ENCODE measurements at regions not wholly inside any gene's neighbourhood (a gene's known extent, or its start where the extent isn't known, plus 50 kb on each side); places are given as distances from the start of the nearest gene placed in this dataset.
A peak's percentile ranks its signal among the peaks of the same experiment; 100 is the strongest.
"Not testable (repeated sequence)": the region's sequence is repeated elsewhere in the genome, so short reads cannot be mapped to it uniquely, and the experiment has no call there.

DNA sequence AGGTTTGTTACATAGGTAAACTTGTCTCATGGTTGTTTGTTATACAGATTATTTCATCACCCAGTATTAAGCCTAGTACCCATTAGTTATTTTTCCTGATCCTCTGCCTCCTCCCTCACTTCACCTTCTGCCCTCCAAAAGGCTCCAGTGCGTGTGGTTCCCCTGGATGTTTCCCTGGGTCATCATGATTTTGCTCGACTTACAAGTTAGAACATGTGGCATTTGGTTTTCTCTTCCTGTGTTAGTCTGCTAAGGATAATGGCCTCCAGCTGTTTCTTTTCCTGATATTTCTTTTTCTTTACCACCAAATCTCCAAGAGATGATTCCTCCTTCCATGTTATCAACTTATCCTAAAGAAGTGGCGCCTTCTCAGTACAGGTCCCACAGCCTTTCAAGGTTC is 543.1 kb upstream of the ADGRL3 start:
- no peak for DNase-seq (ENCODE audit: low read depth)
- Histone ChIP-seq H3K36me3 (ENCODE audit: control insufficient read depth, insufficient read depth, low read length) (no peaks in the 10 kb centered on the region), H3K27me3 (ENCODE audit: control insufficient read depth, insufficient read depth, low read length) (no peaks in the 10 kb centered on the region), H3K4me3 (ENCODE audit: low read depth, low read length) (no peak overlapping the region)
- TF ChIP-seq, protein P1, sequence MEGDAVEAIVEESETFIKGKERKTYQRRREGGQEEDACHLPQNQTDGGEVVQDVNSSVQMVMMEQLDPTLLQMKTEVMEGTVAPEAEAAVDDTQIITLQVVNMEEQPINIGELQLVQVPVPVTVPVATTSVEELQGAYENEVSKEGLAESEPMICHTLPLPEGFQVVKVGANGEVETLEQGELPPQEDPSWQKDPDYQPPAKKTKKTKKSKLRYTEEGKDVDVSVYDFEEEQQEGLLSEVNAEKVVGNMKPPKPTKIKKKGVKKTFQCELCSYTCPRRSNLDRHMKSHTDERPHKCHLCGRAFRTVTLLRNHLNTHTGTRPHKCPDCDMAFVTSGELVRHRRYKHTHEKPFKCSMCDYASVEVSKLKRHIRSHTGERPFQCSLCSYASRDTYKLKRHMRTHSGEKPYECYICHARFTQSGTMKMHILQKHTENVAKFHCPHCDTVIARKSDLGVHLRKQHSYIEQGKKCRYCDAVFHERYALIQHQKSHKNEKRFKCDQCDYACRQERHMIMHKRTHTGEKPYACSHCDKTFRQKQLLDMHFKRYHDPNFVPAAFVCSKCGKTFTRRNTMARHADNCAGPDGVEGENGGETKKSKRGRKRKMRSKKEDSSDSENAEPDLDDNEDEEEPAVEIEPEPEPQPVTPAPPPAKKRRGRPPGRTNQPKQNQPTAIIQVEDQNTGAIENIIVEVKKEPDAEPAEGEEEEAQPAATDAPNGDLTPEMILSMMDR (IDR thresholded peaks at IDR 0.05; ENCODE audit: insufficient read depth, low read length, poor library complexity, severe bottlenecking) = no peak

DNA sequence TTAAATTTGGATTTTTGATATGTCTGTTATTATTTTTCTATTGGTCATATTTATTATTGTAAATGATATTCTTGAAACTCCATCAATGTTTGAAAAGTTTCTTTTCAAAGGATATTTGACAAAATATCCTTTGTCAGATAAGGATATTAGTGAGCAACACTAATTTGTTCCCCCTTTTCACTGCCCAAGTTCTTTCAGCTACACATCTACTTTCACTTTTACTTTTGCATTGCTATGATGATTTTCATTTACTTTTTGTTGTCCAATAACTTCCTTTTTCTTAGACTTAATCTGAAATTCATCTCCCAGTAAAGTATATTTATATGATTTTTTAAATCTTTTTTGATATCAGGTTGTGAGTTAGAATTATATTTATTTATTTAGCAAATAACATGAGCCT is 542.3 kb upstream of the ADGRL3 start:
- Histone ChIP-seq H3K27me3 (ENCODE audit: control insufficient read depth, insufficient read depth, low read length) (no peaks in the 10 kb centered on the region), H3K36me3 (ENCODE audit: control insufficient read depth, insufficient read depth, low read length) (no peaks in the 10 kb centered on the region), H3K4me3 (ENCODE audit: low read depth, low read length) (no peak overlapping the region)
- DNase-seq (ENCODE audit: low read depth) = no peak
- TF ChIP-seq, protein P1 (IDR thresholded peaks at IDR 0.05; ENCODE audit: insufficient read depth, low read length, poor library complexity, severe bottlenecking) = no peak

DNA sequence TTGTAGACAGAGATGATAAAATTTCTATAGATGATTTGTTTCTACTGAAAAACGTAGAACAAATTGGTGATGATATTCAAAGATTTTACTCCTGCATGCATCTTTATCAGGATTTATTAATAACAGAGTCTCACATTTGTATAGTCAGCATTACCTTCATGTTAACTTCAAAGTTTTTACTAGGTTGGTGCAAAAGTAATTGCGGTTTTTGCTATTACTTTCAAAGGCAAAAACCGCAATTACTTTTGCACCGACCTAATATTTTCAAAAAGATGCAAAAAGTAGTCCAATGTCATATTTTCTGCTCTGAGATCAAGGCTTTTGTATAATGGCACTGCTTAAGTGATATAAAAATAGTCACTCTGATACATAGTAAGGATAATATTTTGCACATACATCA is 536.4 kb upstream of the ADGRL3 start:
- no peaks in the 10 kb centered on the region for H3K36me3 ChIP-seq (ENCODE audit: control insufficient read depth, insufficient read depth, low read length)
- H3K4me3 ChIP-seq (ENCODE audit: low read depth, low read length) = no peak overlapping the region
- no peak for DNase-seq (ENCODE audit: low read depth)
- TF ChIP-seq, protein P1 (IDR thresholded peaks at IDR 0.05; ENCODE audit: insufficient read depth, low read length, poor library complexity, severe bottlenecking) = no peak
- H3K27me3 ChIP-seq (ENCODE audit: control insufficient read depth, insufficient read depth, low read length) = no peaks in the 10 kb centered on the region

DNA sequence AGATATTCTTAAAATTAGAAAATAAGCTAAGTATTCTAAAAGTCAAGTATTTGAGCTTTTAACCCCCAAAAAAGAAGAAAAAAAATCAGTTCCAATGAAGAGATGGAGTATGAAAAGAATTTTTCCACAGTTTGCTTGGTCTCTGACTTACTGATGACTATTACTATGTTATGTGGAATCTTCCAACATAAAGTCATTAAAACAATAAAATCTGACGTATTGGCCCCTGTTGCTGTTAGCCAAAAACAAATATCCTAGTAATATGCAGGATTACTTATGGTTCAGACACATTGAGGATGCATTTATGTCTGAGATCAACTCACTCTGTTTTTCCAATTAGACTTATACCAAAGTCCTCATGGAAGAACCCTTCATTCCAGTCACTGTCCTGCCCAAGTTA is 517.2 kb upstream of the ADGRL3 start:
- DNase-seq (ENCODE audit: low read depth) = no peak
- Histone ChIP-seq H3K4me3 (ENCODE audit: low read depth, low read length) (no peak overlapping the region), H3K27me3 (ENCODE audit: control insufficient read depth, insufficient read depth, low read length) (no peaks in the 10 kb centered on the region), H3K36me3 (ENCODE audit: control insufficient read depth, insufficient read depth, low read length) (no peaks in the 10 kb centered on the region)
- TF ChIP-seq, protein P1 (IDR thresholded peaks at IDR 0.05; ENCODE audit: insufficient read depth, low read length, poor library complexity, severe bottlenecking) = no peak

DNA sequence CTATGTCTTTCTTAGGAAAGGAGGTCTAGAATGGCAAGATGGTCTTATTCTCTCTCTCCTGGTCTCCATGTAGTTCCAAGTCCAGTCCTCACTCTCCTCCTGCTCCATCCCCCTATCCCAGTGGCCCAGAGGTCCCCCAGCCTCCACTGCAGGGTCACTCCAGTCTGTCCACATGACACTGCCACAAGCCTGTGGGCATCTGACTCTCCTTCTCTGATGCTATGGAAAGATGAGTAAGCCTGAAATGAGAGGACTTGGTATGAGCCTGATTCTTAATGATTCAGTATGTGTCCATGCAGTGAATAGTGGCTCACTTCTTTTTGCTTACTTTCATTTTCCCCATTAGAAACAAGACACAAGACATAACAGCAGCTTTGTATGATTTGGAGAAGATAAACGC is 516.8 kb upstream of the ADGRL3 start:
- H3K27me3 ChIP-seq (ENCODE audit: control insufficient read depth, insufficient read depth, low read length) = no peaks in the 10 kb centered on the region
- DNase-seq (ENCODE audit: low read depth) = peak; percentile 9
- H3K4me3 ChIP-seq (ENCODE audit: low read depth, low read length) = no peak overlapping the region
- TF ChIP-seq, protein P1 (IDR thresholded peaks at IDR 0.05; ENCODE audit: insufficient read depth, low read length, poor library complexity, severe bottlenecking) = no peak
- no peaks in the 10 kb centered on the region for H3K36me3 ChIP-seq (ENCODE audit: control insufficient read depth, insufficient read depth, low read length)

DNA sequence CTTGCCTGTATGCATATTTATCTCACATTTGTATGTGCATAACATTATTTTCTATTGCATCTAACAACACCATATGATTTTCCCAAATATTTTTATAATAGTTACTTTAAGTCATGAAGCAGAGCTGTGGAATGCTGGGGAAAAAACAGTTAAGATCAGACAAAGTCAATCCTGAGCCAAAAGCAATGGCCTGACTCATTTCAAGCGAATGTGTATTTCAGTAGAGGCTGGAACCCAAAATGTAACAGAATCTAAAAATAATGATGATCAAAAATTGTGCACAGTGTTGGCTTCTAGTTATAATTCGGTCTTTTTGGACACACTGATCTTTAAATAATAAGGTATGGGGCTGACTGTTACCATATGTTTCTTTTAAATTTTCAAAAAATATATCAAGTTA is 516.2 kb upstream of the ADGRL3 start:
- Histone ChIP-seq H3K27me3 (ENCODE audit: control insufficient read depth, insufficient read depth, low read length) (no peaks in the 10 kb centered on the region), H3K36me3 (ENCODE audit: control insufficient read depth, insufficient read depth, low read length) (no peaks in the 10 kb centered on the region), H3K4me3 (ENCODE audit: low read depth, low read length) (no peak overlapping the region)
- no peak for DNase-seq (ENCODE audit: low read depth)
- TF ChIP-seq, protein P1 (IDR thresholded peaks at IDR 0.05; ENCODE audit: insufficient read depth, low read length, poor library complexity, severe bottlenecking) = no peak

DNA sequence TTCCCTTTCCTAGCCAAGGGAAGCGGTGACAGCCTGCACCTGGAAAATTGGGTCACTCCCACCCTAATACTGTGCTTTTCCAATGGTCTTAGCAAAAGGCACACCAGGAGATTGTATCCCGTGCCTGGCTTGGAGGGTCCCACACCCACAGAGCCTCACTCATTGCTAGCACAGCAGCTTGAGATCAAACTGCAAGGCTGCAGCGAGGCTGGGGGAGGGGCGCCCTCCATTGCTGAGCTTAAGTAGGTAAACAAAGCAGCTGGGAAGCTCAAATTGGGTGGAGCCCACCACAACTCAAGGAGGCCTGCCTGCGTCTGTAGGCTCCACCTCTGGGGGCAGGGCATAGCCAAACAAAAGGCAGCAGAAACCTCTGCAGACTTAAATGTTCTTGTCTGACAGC is 504.1 kb upstream of the ADGRL3 start:
- H3K36me3 ChIP-seq (ENCODE audit: control insufficient read depth, insufficient read depth, low read length); H3K4me3 ChIP-seq (ENCODE audit: low read depth, low read length); H3K27me3 ChIP-seq (ENCODE audit: control insufficient read depth, insufficient read depth, low read length): not testable (repeated sequence)

More for the DNA sequence above, 504.1 kb upstream of the ADGRL3 start:
- DNase-seq (ENCODE audit: low read depth) = not testable (repeated sequence)

Data from kidney epithelial cell (primary cell).